ENCODE measurements at regions not wholly inside any gene's neighbourhood (a gene's known extent, or its start where the extent isn't known, plus 50 kb on each side); places are given as distances from the start of the nearest gene placed in this dataset.

- 2 to 5% (median 4%) methylated on average over 16 of the region's 16 CpGs for WGBS, 3 donors
- no peaks in the 10 kb centered on the region for H3K36me3 ChIP-seq (ENCODE audit: control insufficient read depth in 3 of 3, insufficient read depth in 2 of 3, low read depth in 1 of 3, low read length in 3 of 3)
- H3K9me3 ChIP-seq (ENCODE audit: control insufficient read depth in 2 of 2, insufficient read depth in 1 of 2, low read depth in 1 of 2, low read length in 1 of 2) = no peaks in the 10 kb centered on the region
- no peak for FAIRE-seq
- H3K27me3 ChIP-seq (ENCODE audit: control insufficient read depth in 3 of 3, insufficient read depth in 3 of 3, low read length in 3 of 3) = peaks cover 11 to 44% (median 21%) of the 10 kb centered on the region in 3 donors
- H3K4me3 ChIP-seq (ENCODE audit: low read depth in 1 of 3, low read length in 3 of 3) = peak overlapping the region; percentile 16 to 46 (median 38)
- H3K4me1 ChIP-seq (ENCODE audit: control insufficient read depth in 3 of 3, insufficient read depth in 2 of 3, low read depth in 1 of 3, low read length in 2 of 3) = no peaks in the 10 kb centered on the region
- no peak overlapping the region for H3K27ac ChIP-seq (ENCODE audit: low read depth in 1 of 3, low read length in 2 of 3)
- peak in 1 of 2 donors; percentile 13 for DNase-seq
Observed at GRCh38 chr9:17905781-17906175, 326.9 kb downstream of the SH3GL2 start.

DNA sequence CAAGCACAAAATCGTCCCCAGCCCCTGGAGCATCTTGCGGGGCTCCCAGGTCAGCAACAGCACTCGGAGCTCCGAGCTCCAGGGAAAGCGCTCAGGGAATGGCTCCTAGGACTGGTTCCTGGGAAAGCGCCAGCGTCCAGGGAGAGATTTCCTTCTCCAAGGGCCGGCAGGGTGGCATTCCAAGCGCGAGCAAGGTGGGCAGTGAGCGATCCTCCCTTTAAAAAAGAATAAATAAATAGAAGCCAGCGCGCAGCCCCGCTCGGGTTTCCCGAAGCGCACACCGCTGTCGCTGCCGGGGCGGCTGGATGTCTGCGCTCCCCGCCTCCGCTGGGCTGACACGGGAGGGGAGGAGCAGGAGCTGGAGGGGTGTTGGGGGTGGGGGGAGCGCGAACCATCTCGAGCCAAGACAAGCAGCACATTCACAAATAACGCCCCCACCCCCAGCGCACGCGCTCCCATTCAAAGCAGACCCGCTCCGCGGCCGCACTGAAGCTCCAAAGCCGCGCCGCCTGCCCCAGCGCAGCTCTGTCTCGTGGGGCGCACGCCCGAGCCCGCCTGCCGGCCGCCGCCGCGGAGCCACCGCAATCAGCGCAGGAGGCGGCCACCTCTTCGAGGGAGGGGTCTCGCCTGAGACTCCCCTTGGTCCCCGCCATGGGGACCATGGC, 327.4 kb downstream of the SH3GL2 start:
- Histone ChIP-seq H3K4me1 (ENCODE audit: control insufficient read depth in 3 of 3, insufficient read depth in 2 of 3, low read depth in 1 of 3, low read length in 2 of 3) (no peaks in the 10 kb centered on the region), H3K27ac (ENCODE audit: low read depth in 1 of 3, low read length in 2 of 3) (no peak overlapping the region), H3K9me3 (ENCODE audit: control insufficient read depth in 2 of 2, insufficient read depth in 1 of 2, low read depth in 1 of 2, low read length in 1 of 2) (no peaks in the 10 kb centered on the region), H3K4me3 (ENCODE audit: low read depth in 1 of 3, low read length in 3 of 3) (peak overlapping the region; percentile 16 to 46 (median 38)), H3K27me3 (ENCODE audit: control insufficient read depth in 3 of 3, insufficient read depth in 3 of 3, low read length in 3 of 3) (peaks cover 11 to 44% (median 21%) of the 10 kb centered on the region in 3 donors), H3K36me3 (ENCODE audit: control insufficient read depth in 3 of 3, insufficient read depth in 2 of 3, low read depth in 1 of 3, low read length in 3 of 3) (no peaks in the 10 kb centered on the region)
- FAIRE-seq (no peak), DNase-seq (peak in 1 of 2 donors; percentile 42)
- WGBS, 3 donors = 1 to 2% (median 2%) methylated on average over 50 to 56 of the region's 56 CpGs

DNA sequence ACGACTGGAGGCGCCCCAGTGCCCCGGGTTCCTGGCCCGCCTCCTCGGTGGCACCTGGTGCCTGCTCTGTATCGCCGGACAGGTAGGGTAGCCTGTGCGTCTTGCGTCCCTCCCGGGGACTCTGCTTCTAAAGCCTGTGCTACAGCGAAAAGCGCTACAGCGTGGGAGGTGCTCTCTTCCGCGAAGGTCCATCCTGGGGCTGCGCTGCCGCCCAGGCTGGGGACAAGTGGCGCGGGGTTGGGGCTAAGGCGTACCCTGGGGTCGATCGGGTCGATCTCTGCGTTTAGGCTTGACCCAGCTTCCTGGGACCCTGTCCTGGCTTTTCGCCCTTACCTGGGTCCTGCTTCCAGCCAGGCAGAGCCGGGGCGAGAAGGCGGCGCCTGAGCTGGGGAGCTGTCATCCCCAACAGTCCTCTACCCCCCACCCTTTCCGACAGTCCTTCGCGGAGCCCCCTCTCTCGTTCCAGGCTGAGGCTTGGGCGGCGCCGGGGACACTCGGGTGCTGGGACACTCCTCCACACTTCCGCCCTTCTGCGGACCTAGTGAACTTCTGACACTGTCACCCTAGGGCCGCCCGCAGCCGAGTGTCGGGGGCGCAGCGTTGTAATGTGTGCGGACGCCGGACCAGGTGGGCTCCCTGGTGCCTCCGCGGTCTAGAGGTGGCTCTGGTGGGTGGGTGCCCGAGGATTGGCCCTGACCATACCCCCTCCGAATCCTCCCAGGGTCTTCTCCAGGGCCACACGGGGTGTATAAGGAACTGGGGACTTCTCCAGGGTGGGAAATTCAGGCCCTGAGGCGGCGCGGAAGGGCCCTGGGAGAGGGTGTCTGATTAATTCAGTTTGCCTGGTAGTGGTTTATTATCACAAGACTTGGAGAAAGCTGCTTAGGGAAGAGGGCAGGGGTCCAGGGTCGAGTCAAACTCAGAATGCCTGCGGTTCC, 328.2 kb downstream of the SH3GL2 start:
- 7 to 12% (median 8%) methylated on average over 54 to 58 of the region's 58 CpGs for WGBS, 3 donors
- Histone ChIP-seq H3K27me3 (ENCODE audit: control insufficient read depth in 3 of 3, insufficient read depth in 3 of 3, low read length in 3 of 3) (peaks cover 11 to 44% (median 21%) of the 10 kb centered on the region in 3 donors), H3K4me1 (ENCODE audit: control insufficient read depth in 3 of 3, insufficient read depth in 2 of 3, low read depth in 1 of 3, low read length in 2 of 3) (no peaks in the 10 kb centered on the region), H3K9me3 (ENCODE audit: control insufficient read depth in 2 of 2, insufficient read depth in 1 of 2, low read depth in 1 of 2, low read length in 1 of 2) (no peaks in the 10 kb centered on the region), H3K36me3 (ENCODE audit: control insufficient read depth in 3 of 3, insufficient read depth in 2 of 3, low read depth in 1 of 3, low read length in 3 of 3) (no peaks in the 10 kb centered on the region), H3K27ac (ENCODE audit: low read depth in 1 of 3, low read length in 2 of 3) (no peak overlapping the region), H3K4me3 (ENCODE audit: low read depth in 1 of 3, low read length in 3 of 3) (peak overlapping the region; percentile 16 to 46 (median 32))
- DNase-seq = no peak
- no peak for FAIRE-seq

DNA sequence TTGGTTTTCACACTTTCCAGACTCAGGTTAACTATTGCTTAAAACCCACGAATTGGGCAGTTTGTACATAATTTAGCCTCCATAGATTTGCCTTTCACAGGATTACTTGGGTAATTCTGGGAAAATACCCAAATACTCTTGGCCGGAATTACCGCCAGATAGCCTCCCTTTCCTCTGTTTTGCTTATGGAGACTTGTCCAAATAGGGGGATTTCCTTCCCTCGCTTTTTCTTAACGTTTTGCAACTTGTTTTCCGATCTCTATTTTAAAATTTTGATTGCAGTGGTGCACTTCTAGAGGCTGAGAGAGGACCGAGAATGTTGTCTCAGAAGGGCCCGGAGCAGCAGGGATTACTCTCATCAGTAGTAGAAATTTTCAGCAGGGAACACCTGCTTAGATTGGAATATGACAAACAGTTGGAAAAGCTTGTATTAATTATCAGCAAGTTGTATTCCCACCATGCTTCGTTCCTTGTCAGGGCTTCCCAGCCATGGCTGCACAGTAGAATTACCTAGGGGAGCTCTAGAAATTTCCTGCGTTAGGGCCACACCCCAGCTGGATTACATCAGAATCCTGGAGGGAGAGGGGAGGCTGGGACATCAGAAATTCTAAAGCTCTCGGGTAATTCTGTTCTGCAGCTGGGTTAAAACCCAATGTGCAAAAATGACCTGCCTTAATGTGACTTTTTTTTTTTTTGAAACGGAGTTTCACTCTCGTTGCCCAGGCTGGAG, 329.1 kb downstream of the SH3GL2 start:
- no peak for FAIRE-seq
- Histone ChIP-seq H3K4me1 (ENCODE audit: control insufficient read depth in 3 of 3, insufficient read depth in 2 of 3, low read depth in 1 of 3, low read length in 2 of 3) (no peaks in the 10 kb centered on the region), H3K4me3 (ENCODE audit: low read depth in 1 of 3, low read length in 3 of 3) (peak overlapping the region in 1 of 3 donors; percentile 19), H3K27me3 (ENCODE audit: control insufficient read depth in 3 of 3, insufficient read depth in 3 of 3, low read length in 3 of 3) (peaks cover 11 to 44% (median 21%) of the 10 kb centered on the region in 3 donors), H3K27ac (ENCODE audit: low read depth in 1 of 3, low read length in 2 of 3) (no peak overlapping the region), H3K9me3 (ENCODE audit: control insufficient read depth in 2 of 2, insufficient read depth in 1 of 2, low read depth in 1 of 2, low read length in 1 of 2) (no peaks in the 10 kb centered on the region), H3K36me3 (ENCODE audit: control insufficient read depth in 3 of 3, insufficient read depth in 2 of 3, low read depth in 1 of 3, low read length in 3 of 3) (no peaks in the 10 kb centered on the region)
- 65 to 73% (median 69%) methylated on average over 13 of the region's 13 CpGs for WGBS, 3 donors
- no peak for DNase-seq

DNA sequence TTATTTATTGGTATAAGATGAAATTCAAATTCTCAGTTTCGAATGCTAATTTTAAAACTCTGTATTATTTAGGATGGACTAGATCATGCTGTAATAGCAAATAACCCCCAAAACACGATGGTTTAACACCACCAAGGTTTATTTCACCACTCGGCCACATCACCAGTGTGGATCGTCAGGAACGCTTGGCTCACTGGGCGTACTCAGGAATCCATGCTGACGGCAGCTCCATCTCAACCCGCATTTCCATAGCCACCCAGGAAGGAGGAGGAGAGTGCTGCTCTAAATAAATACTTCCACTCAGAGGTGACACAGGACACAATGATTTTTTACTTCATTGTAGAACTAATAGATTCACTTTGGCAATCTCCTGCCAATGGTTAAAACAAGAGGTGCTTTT, 347.4 kb downstream of the SH3GL2 start:
- no peaks in the 10 kb centered on the region for H3K9me3 ChIP-seq (ENCODE audit: control insufficient read depth in 2 of 2, insufficient read depth in 1 of 2, low read depth in 1 of 2, low read length in 1 of 2)
- 77 to 92% (median 87%) methylated on average over 8 of the region's 8 CpGs for WGBS, 3 donors
- H3K36me3 ChIP-seq (ENCODE audit: control insufficient read depth in 3 of 3, insufficient read depth in 2 of 3, low read depth in 1 of 3, low read length in 3 of 3) = no peaks in the 10 kb centered on the region
- no peak for FAIRE-seq
- no peak overlapping the region for H3K4me3 ChIP-seq (ENCODE audit: low read depth in 1 of 3, low read length in 3 of 3)
- no peak for DNase-seq
- H3K27ac ChIP-seq (ENCODE audit: low read depth in 1 of 3, low read length in 2 of 3) = no peak overlapping the region
- H3K4me1 ChIP-seq (ENCODE audit: control insufficient read depth in 3 of 3, insufficient read depth in 2 of 3, low read depth in 1 of 3, low read length in 2 of 3) = no peaks in the 10 kb centered on the region
- H3K27me3 ChIP-seq (ENCODE audit: control insufficient read depth in 3 of 3, insufficient read depth in 3 of 3, low read length in 3 of 3) = no peaks in the 10 kb centered on the region

- Histone ChIP-seq H3K27ac (ENCODE audit: low read depth in 1 of 3, low read length in 2 of 3) (no peak overlapping the region), H3K27me3 (ENCODE audit: control insufficient read depth in 3 of 3, insufficient read depth in 3 of 3, low read length in 3 of 3) (no peaks in the 10 kb centered on the region), H3K4me1 (ENCODE audit: control insufficient read depth in 3 of 3, insufficient read depth in 2 of 3, low read depth in 1 of 3, low read length in 2 of 3) (no peaks in the 10 kb centered on the region), H3K4me3 (ENCODE audit: low read depth in 1 of 3, low read length in 3 of 3) (no peak overlapping the region), H3K36me3 (ENCODE audit: control insufficient read depth in 3 of 3, insufficient read depth in 2 of 3, low read depth in 1 of 3, low read length in 3 of 3) (no peaks in the 10 kb centered on the region), H3K9me3 (ENCODE audit: control insufficient read depth in 2 of 2, insufficient read depth in 1 of 2, low read depth in 1 of 2, low read length in 1 of 2) (no peaks in the 10 kb centered on the region)
- FAIRE-seq (no peak), DNase-seq (no peak)
Observed at GRCh38 chr9:17927616-17928015, 348.8 kb downstream of the SH3GL2 start.

DNA sequence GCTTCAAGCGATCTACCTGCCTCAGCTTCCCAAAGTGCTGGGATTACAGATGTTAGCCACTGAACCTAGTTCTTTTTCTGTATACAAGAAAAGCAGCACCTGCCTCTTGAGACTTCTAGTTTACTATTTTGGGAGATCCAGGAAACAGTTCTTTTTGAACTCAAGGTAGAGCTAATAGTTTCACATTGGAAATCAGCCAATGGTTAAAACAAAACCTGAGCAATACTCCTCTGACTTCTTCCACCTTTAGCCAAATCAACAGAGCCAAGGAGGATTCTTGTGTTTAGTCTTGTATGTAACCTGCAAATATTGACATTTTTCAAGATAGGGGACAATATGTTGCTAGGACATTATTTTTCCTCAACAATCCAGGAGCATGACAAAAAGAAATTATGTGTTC, 349.4 kb downstream of the SH3GL2 start:
- DNase-seq (no peak), FAIRE-seq (no peak)
- no peak overlapping the region for H3K27ac ChIP-seq (ENCODE audit: low read depth in 1 of 3, low read length in 2 of 3)
- H3K27me3 ChIP-seq (ENCODE audit: control insufficient read depth in 3 of 3, insufficient read depth in 3 of 3, low read length in 3 of 3) = no peaks in the 10 kb centered on the region
- 83 to 91% (median 90%) methylated on average over 1 of the region's 1 CpG for WGBS, 3 donors
- no peaks in the 10 kb centered on the region for H3K36me3 ChIP-seq (ENCODE audit: control insufficient read depth in 3 of 3, insufficient read depth in 2 of 3, low read depth in 1 of 3, low read length in 3 of 3)
- no peaks in the 10 kb centered on the region for H3K9me3 ChIP-seq (ENCODE audit: control insufficient read depth in 2 of 2, insufficient read depth in 1 of 2, low read depth in 1 of 2, low read length in 1 of 2)
- no peaks in the 10 kb centered on the region for H3K4me1 ChIP-seq (ENCODE audit: control insufficient read depth in 3 of 3, insufficient read depth in 2 of 3, low read depth in 1 of 3, low read length in 2 of 3)
- no peak overlapping the region for H3K4me3 ChIP-seq (ENCODE audit: low read depth in 1 of 3, low read length in 3 of 3)

- no peaks in the 10 kb centered on the region for H3K27me3 ChIP-seq (ENCODE audit: control insufficient read depth in 3 of 3, insufficient read depth in 3 of 3, low read length in 3 of 3)
- FAIRE-seq (no peak), DNase-seq (no peak)
- H3K4me1 ChIP-seq (ENCODE audit: control insufficient read depth in 3 of 3, insufficient read depth in 2 of 3, low read depth in 1 of 3, low read length in 2 of 3) = no peaks in the 10 kb centered on the region
- H3K9me3 ChIP-seq (ENCODE audit: control insufficient read depth in 2 of 2, insufficient read depth in 1 of 2, low read depth in 1 of 2, low read length in 1 of 2) = no peaks in the 10 kb centered on the region
- no peaks in the 10 kb centered on the region for H3K36me3 ChIP-seq (ENCODE audit: control insufficient read depth in 3 of 3, insufficient read depth in 2 of 3, low read depth in 1 of 3, low read length in 3 of 3)
- WGBS, 3 donors = 53 to 80% (median 57%) methylated on average over 2 of the region's 2 CpGs
- H3K4me3 ChIP-seq (ENCODE audit: low read depth in 1 of 3, low read length in 3 of 3) = no peak overlapping the region
- no peak overlapping the region for H3K27ac ChIP-seq (ENCODE audit: low read depth in 1 of 3, low read length in 2 of 3)
Observed at GRCh38 chr9:17928768-17929167, 349.9 kb downstream of the SH3GL2 start.

Measured in small intestine (tissue), 7 donors.